Neural crest cell (in vitro differentiated cells): ENCODE measurements at regions not wholly inside any gene's neighbourhood (a gene's known extent, or its start where the extent isn't known, plus 50 kb on each side); places are given as distances from the start of the nearest gene placed in this dataset.

ENCODE experiments used
- DNase-seq: peaks from one replicate; pipeline ENCODE4 v3.0.0; 2021; ENCODE audit warnings: low read depth, mixed read lengths, low spot score
- H3K27ac Mint-ChIP-seq: one replicate; pipeline ENCODE4 v1.8.0; 2021; ENCODE audit warnings: mild to moderate bottlenecking, mixed read lengths; ENCODE audit not compliant: unreplicated experiment
- H3K27me3 Mint-ChIP-seq: 2 replicates; pipeline ENCODE4 v1.8.0; 2021; ENCODE audit warnings: low read depth, mild to moderate bottlenecking, mixed read lengths
- H3K36me3 Mint-ChIP-seq: 2 replicates; pipeline ENCODE4 v1.8.0; 2021; ENCODE audit warnings: low read depth, mild to moderate bottlenecking, mixed read lengths
- H3K4me1 Mint-ChIP-seq: 2 replicates; pipeline ENCODE4 v1.8.0; 2021; ENCODE audit warnings: mixed read lengths
- H3K4me3 Mint-ChIP-seq: one replicate; pipeline ENCODE4 v1.8.0; 2021; ENCODE audit warnings: mild to moderate bottlenecking, mixed read lengths
- H3K9me3 Mint-ChIP-seq: 2 replicates; pipeline ENCODE4 v1.8.0; 2021; ENCODE audit warnings: mixed read lengths
- CTCF ChIP-seq: fragments of 200-600 bp; sonication (generic); conservative IDR thresholded peaks from 2 replicates; pipeline ENCODE4 v1.5.0; 2021; ENCODE audit warnings: antibody characterized with exemption, mild to moderate bottlenecking

DNA sequence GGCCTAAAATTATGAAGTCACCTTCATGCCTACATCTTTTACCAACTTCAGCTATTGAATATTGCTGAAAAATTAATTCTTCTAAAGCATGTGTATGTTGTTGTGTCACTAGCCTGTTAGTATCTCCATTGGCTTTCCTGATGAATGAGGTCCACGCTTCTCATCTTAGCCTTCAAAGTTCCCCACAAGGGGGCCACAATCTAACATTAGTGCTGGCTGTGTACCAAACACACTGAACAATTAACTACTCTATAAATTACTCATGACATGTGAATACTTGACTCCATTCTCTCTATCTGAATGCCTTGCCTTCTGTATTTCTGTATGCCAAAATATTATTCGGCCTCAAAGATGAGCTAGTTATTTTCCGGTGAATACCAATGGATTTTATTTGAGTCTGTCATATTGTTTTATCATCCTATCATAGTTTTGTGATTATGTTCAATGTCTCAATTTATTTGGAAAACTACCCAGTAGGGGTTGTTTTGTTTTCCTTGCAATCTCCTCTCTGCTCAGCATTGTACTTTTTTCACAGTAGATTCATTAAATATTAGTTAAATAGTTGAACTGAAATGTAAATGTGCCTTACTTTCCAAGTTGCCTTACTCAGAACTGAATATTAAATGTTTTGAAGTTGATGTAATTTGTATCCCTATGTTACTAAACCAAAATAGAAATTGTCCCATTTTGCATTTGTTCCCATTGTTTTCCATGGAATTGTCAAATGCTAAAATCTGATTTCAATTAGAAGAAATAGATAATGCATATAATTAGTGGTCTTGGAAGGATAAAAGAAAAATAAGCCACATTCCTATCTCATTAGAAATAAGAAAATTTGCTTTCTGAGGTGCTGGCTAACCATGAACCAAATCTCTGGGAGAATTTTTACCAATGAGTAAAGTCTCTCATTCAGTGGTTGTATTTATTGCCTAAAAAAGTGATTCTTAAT lies 208.4 kb upstream of the COL3A1 start:
- Mint-ChIP-seq H3K27me3 (no peaks in the 10 kb centered on the region), H3K4me3 (no peak overlapping the region), H3K4me1 (no peaks in the 10 kb centered on the region), H3K9me3 (no peaks in the 10 kb centered on the region), H3K36me3 (no peaks in the 10 kb centered on the region), H3K27ac (no peak overlapping the region)
- TF ChIP-seq CTCF = peak; percentile 54
- DNase-seq = peak; percentile 2

DNA sequence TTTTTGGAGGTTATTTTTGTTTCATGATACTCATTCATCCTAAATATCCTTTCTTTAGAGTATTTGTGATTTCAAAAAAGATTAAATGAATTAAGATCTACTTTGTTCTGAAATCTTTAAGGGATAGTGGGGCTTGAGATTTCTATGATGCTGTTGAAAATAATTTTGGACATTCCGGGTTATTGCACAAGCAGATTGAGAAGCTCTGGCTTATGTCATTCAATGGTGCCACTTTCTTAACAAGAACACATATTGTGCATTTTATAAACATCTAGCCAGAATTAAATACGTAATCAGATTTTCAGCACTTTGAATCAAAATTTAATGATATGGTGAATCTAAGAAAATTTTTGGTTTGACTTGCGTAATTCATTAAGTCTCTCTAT lies 207.7 kb upstream of the COL3A1 start:
- TF ChIP-seq CTCF = no peak
- Mint-ChIP-seq H3K27me3 (no peaks in the 10 kb centered on the region), H3K4me3 (no peak overlapping the region), H3K27ac (no peak overlapping the region), H3K36me3 (no peaks in the 10 kb centered on the region), H3K9me3 (no peaks in the 10 kb centered on the region), H3K4me1 (no peaks in the 10 kb centered on the region)
- DNase-seq = no peak

DNA sequence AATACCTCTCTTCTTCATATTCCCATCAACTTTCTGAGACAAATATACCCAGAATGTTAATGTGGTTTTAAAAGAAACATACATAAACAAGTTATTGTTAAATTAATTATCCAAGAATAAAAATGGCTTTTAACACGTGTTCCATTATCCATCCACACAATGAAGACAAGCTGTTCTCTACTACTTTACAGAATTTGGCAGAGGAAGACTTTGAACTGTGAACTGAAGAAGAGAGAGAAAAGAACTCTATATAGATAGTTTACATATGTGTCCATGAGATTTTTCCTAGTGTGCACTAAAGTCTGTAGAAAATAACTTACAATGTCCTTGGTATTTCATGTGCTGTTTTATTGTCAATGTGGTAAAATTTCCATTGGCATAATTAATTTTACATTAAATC lies 207.0 kb upstream of the COL3A1 start:
- TF ChIP-seq CTCF = no peak
- Mint-ChIP-seq H3K27ac (no peak overlapping the region), H3K9me3 (no peaks in the 10 kb centered on the region)

GRCh38 chr2:188770296-188770695 lies 203.9 kb upstream of the COL3A1 start:
- Mint-ChIP-seq H3K36me3 (no peaks in the 10 kb centered on the region), H3K4me1 (no peaks in the 10 kb centered on the region), H3K4me3 (no peak overlapping the region), H3K9me3 (no peaks in the 10 kb centered on the region), H3K27ac (no peak overlapping the region), H3K27me3 (no peaks in the 10 kb centered on the region)
- no peak for TF ChIP-seq CTCF
- no peak for DNase-seq

More for the DNA sequence above, 207.0 kb upstream of the COL3A1 start:
- Mint-ChIP-seq H3K36me3 (no peaks in the 10 kb centered on the region), H3K27me3 (no peaks in the 10 kb centered on the region), H3K4me3 (no peak overlapping the region), H3K4me1 (no peaks in the 10 kb centered on the region)
- no peak for DNase-seq

DNA sequence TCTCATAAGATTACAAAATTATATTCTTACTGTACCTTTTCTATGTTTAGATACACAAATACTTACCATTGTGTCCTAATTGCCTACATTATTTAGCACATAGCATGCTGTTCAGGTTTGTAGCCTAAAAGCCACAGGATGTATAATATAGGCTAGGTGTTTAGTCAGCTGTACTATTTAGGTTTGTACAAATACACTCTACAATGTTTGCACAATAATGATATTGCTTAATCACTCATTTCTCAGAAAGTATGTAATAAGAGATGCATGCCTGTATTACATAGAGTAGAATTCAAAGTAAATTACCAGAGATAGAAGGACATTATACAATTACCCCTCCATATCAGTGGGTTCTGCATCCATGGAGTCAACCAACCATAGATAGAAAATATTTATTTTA lies 201.1 kb upstream of the COL3A1 start:
- TF ChIP-seq CTCF = no peak
- Mint-ChIP-seq H3K27me3 (no peaks in the 10 kb centered on the region), H3K4me3 (no peak overlapping the region), H3K4me1 (no peaks in the 10 kb centered on the region), H3K9me3 (no peaks in the 10 kb centered on the region), H3K27ac (no peak overlapping the region), H3K36me3 (no peaks in the 10 kb centered on the region)
- no peak for DNase-seq
